ENCODE measurements at regions not wholly inside any gene's neighbourhood (a gene's known extent, or its start where the extent isn't known, plus 50 kb on each side); places are given as distances from the start of the nearest gene placed in this dataset.

GRCh38 chr5:67375606-67376005 lies 179.0 kb upstream of the CD180 start:
- H3K27ac ChIP-seq (ENCODE audit: low read depth, low read length) = no peak overlapping the region
- no peak overlapping the region for H2AK5ac ChIP-seq (ENCODE audit: low read length)
- no peaks in the 10 kb centered on the region for H3K79me1 ChIP-seq (ENCODE audit: low read length)
- no peaks in the 10 kb centered on the region for H3K4me1 ChIP-seq (ENCODE audit: control insufficient read depth in 1 of 2, insufficient read depth in 2 of 2, low read length in 2 of 2)
- H2BK12ac ChIP-seq (ENCODE audit: low read length) = no peak overlapping the region
- no peaks in the 10 kb centered on the region for H3K9me3 ChIP-seq (ENCODE audit: insufficient read depth, low read depth, low read length)
- no peak overlapping the region for H2BK5ac ChIP-seq (ENCODE audit: low read depth, low read length, poor library complexity)
- no peak overlapping the region for H3K4me3 ChIP-seq (ENCODE audit: low read depth, low read length)
- no peaks in the 10 kb centered on the region for H3K27me3 ChIP-seq (ENCODE audit: insufficient read depth, low read length)
- no peak overlapping the region for H4K12ac ChIP-seq (ENCODE audit: low read depth, low read length)
- H3K4ac ChIP-seq (ENCODE audit: low read depth, low read length) = no peak overlapping the region
- H3K9ac ChIP-seq (ENCODE audit: low read length) = no peak overlapping the region
- H3K4me2 ChIP-seq (ENCODE audit: low read length) = no peak overlapping the region
- no peak overlapping the region for H4K91ac ChIP-seq (ENCODE audit: low read depth, low read length)
- H3K79me2 ChIP-seq (ENCODE audit: control insufficient read depth, insufficient read depth, low read length, poor library complexity) = no peaks in the 10 kb centered on the region
- H3K23ac ChIP-seq (ENCODE audit: low read length) = no peak overlapping the region
- DNase-seq = no peak
- H3K36me3 ChIP-seq (ENCODE audit: control insufficient read depth in 1 of 2, insufficient read depth in 2 of 2, low read length in 2 of 2) = no peaks in the 10 kb centered on the region
- H2BK120ac ChIP-seq (ENCODE audit: insufficient read depth, low read length, poor library complexity) = no peak overlapping the region
- H3K14ac ChIP-seq (ENCODE audit: low read length) = no peak overlapping the region
- 100% methylated on average over 2 of the region's 2 CpGs for whole genome bisulfite sequencing (ENCODE audit: extremely low coverage, insufficient coverage, insufficient read length)
- no peak overlapping the region for H3K18ac ChIP-seq (ENCODE audit: low read length)
- no peak overlapping the region for H4K8ac ChIP-seq (ENCODE audit: low read depth, low read length)
- no peak overlapping the region for H2AFZ ChIP-seq (ENCODE audit: insufficient read depth, low read length, poor library complexity)

DNA sequence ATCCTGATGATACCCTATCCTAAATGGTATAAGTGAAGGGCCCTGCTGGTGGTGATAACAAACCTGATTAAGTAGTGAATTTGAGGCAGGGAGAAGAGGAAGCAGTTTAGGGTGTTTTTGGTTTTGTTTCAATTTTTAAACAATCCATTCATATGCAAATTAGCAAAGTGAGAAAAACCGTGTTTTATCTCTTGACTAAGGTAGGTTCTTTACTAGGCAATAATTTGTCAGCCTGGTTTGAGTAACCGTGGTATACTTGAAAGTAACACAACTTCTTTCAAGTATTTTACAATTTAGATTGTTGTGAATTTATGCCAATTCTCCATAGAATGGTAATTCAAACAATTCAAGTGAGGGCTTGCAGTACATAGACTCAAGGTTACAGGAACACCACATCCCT lies 177.8 kb upstream of the CD180 start:
- H3K23ac ChIP-seq (ENCODE audit: low read length) = no peak overlapping the region
- H2AFZ ChIP-seq (ENCODE audit: insufficient read depth, low read length, poor library complexity) = no peak overlapping the region
- no CpG with 5 or more reads among the region's 2 CpGs for WGBS (ENCODE audit: extremely low coverage, insufficient coverage, insufficient read length)
- H3K79me2 ChIP-seq (ENCODE audit: control insufficient read depth, insufficient read depth, low read length, poor library complexity) = no peaks in the 10 kb centered on the region
- no peaks in the 10 kb centered on the region for H3K9me3 ChIP-seq (ENCODE audit: insufficient read depth, low read depth, low read length)
- no peak overlapping the region for H4K12ac ChIP-seq (ENCODE audit: low read depth, low read length)
- H4K8ac ChIP-seq (ENCODE audit: low read depth, low read length) = no peak overlapping the region
- H2BK120ac ChIP-seq (ENCODE audit: insufficient read depth, low read length, poor library complexity) = no peak overlapping the region
- H3K79me1 ChIP-seq (ENCODE audit: low read length) = no peaks in the 10 kb centered on the region
- no peak overlapping the region for H3K18ac ChIP-seq (ENCODE audit: low read length)
- H3K9ac ChIP-seq (ENCODE audit: low read length) = no peak overlapping the region
- no peaks in the 10 kb centered on the region for H3K27me3 ChIP-seq (ENCODE audit: insufficient read depth, low read length)
- no peak overlapping the region for H3K14ac ChIP-seq (ENCODE audit: low read length)
- no peak overlapping the region for H4K91ac ChIP-seq (ENCODE audit: low read depth, low read length)
- no peak overlapping the region for H3K4me3 ChIP-seq (ENCODE audit: low read depth, low read length)
- no peak overlapping the region for H2AK5ac ChIP-seq (ENCODE audit: low read length)
- no peak overlapping the region for H3K27ac ChIP-seq (ENCODE audit: low read depth, low read length)
- H3K4me1 ChIP-seq (ENCODE audit: control insufficient read depth in 1 of 2, insufficient read depth in 2 of 2, low read length in 2 of 2) = no peaks in the 10 kb centered on the region
- no peak overlapping the region for H3K4me2 ChIP-seq (ENCODE audit: low read length)
- DNase-seq = no peak
- H2BK12ac ChIP-seq (ENCODE audit: low read length) = no peak overlapping the region
- H3K36me3 ChIP-seq (ENCODE audit: control insufficient read depth in 1 of 2, insufficient read depth in 2 of 2, low read length in 2 of 2) = no peaks in the 10 kb centered on the region
- H2BK5ac ChIP-seq (ENCODE audit: low read depth, low read length, poor library complexity) = no peak overlapping the region
- no peak overlapping the region for H3K4ac ChIP-seq (ENCODE audit: low read depth, low read length)

DNA sequence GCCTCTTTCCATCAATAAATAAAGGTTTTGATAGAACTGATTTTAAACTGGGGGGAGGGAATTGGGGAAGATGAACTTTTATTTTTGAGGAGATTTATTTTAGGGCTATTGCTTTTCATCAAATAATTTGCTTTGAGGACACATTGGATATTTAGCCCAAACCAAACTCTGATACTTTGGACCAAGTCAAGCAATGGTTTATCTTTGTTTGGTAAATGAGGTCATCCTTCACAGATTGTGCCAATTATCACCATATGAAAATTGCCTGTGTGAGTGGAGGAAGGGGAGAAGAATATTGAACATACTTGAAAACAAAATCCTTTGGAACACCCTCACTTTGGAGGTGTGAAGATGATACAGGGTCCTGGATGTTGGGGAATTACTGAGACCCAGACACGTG lies 176.9 kb upstream of the CD180 start:
- Histone ChIP-seq H3K36me3 (ENCODE audit: control insufficient read depth in 1 of 2, insufficient read depth in 2 of 2, low read length in 2 of 2) (no peaks in the 10 kb centered on the region), H3K4me2 (ENCODE audit: low read length) (no peak overlapping the region), H4K91ac (ENCODE audit: low read depth, low read length) (no peak overlapping the region), H3K4me1 (ENCODE audit: control insufficient read depth in 1 of 2, insufficient read depth in 2 of 2, low read length in 2 of 2) (no peaks in the 10 kb centered on the region), H4K12ac (ENCODE audit: low read depth, low read length) (no peak overlapping the region), H2BK12ac (ENCODE audit: low read length) (no peak overlapping the region), H3K18ac (ENCODE audit: low read length) (no peak overlapping the region), H2AFZ (ENCODE audit: insufficient read depth, low read length, poor library complexity) (no peak overlapping the region), H4K8ac (ENCODE audit: low read depth, low read length) (no peak overlapping the region), H3K14ac (ENCODE audit: low read length) (no peak overlapping the region), H3K9ac (ENCODE audit: low read length) (no peak overlapping the region), H3K79me2 (ENCODE audit: control insufficient read depth, insufficient read depth, low read length, poor library complexity) (no peaks in the 10 kb centered on the region), H2BK120ac (ENCODE audit: insufficient read depth, low read length, poor library complexity) (no peak overlapping the region), H3K27ac (ENCODE audit: low read depth, low read length) (no peak overlapping the region), H3K4ac (ENCODE audit: low read depth, low read length) (no peak overlapping the region), H2AK5ac (ENCODE audit: low read length) (no peak overlapping the region), H3K9me3 (ENCODE audit: insufficient read depth, low read depth, low read length) (no peaks in the 10 kb centered on the region), H3K23ac (ENCODE audit: low read length) (no peak overlapping the region), H3K27me3 (ENCODE audit: insufficient read depth, low read length) (no peaks in the 10 kb centered on the region), H3K79me1 (ENCODE audit: low read length) (no peaks in the 10 kb centered on the region), H3K4me3 (ENCODE audit: low read depth, low read length) (no peak overlapping the region), H2BK5ac (ENCODE audit: low read depth, low read length, poor library complexity) (no peak overlapping the region)
- no peak for DNase-seq
- WGBS (ENCODE audit: extremely low coverage, insufficient coverage, insufficient read length) = no CpG with 5 or more reads among the region's 1 CpG

GRCh38 chr5:67372887-67373286 lies 176.3 kb upstream of the CD180 start:
- H3K4me2 ChIP-seq (ENCODE audit: low read length) = no peak overlapping the region
- no peaks in the 10 kb centered on the region for H3K4me1 ChIP-seq (ENCODE audit: control insufficient read depth in 1 of 2, insufficient read depth in 2 of 2, low read length in 2 of 2)
- no peaks in the 10 kb centered on the region for H3K36me3 ChIP-seq (ENCODE audit: control insufficient read depth in 1 of 2, insufficient read depth in 2 of 2, low read length in 2 of 2)
- no peak overlapping the region for H2BK12ac ChIP-seq (ENCODE audit: low read length)
- H3K79me1 ChIP-seq (ENCODE audit: low read length) = no peaks in the 10 kb centered on the region
- no peaks in the 10 kb centered on the region for H3K27me3 ChIP-seq (ENCODE audit: insufficient read depth, low read length)
- H2AFZ ChIP-seq (ENCODE audit: insufficient read depth, low read length, poor library complexity) = no peak overlapping the region
- H3K9ac ChIP-seq (ENCODE audit: low read length) = no peak overlapping the region
- H2BK5ac ChIP-seq (ENCODE audit: low read depth, low read length, poor library complexity) = no peak overlapping the region
- H3K4me3 ChIP-seq (ENCODE audit: low read depth, low read length) = no peak overlapping the region
- no peak for DNase-seq
- no peak overlapping the region for H3K27ac ChIP-seq (ENCODE audit: low read depth, low read length)
- H3K18ac ChIP-seq (ENCODE audit: low read length) = no peak overlapping the region
- H4K12ac ChIP-seq (ENCODE audit: low read depth, low read length) = no peak overlapping the region
- no peak overlapping the region for H4K8ac ChIP-seq (ENCODE audit: low read depth, low read length)
- H3K4ac ChIP-seq (ENCODE audit: low read depth, low read length) = no peak overlapping the region
- H3K9me3 ChIP-seq (ENCODE audit: insufficient read depth, low read depth, low read length) = no peaks in the 10 kb centered on the region
- no peak overlapping the region for H2AK5ac ChIP-seq (ENCODE audit: low read length)
- H3K23ac ChIP-seq (ENCODE audit: low read length) = no peak overlapping the region
- no peak overlapping the region for H4K91ac ChIP-seq (ENCODE audit: low read depth, low read length)
- no peaks in the 10 kb centered on the region for H3K79me2 ChIP-seq (ENCODE audit: control insufficient read depth, insufficient read depth, low read length, poor library complexity)
- no peak overlapping the region for H3K14ac ChIP-seq (ENCODE audit: low read length)
- no peak overlapping the region for H2BK120ac ChIP-seq (ENCODE audit: insufficient read depth, low read length, poor library complexity)
- no CpG with 5 or more reads among the region's 1 CpG for WGBS (ENCODE audit: extremely low coverage, insufficient coverage, insufficient read length)
